GM21717 (cell line): ENCODE measurements at regions not wholly inside any gene's neighbourhood (a gene's known extent, or its start where the extent isn't known, plus 50 kb on each side); places are given as distances from the start of the nearest gene placed in this dataset.

ENCODE experiments used
- ATAC-seq: cut with Tn5 transposase; IDR thresholded peaks from one replicate; pipeline ENCODE4 v1.9.1; 2021; ENCODE audit warnings: mild to moderate bottlenecking, moderate library complexity; ENCODE audit not compliant: unreplicated experiment

- no peak for ATAC-seq
These were observed 127.5 kb downstream of the GLI2 start for GRCh38 chr2:120863146-120863545.

GRCh38 chr2:120863661-120864320, 128.1 kb downstream of the GLI2 start:
- no peak for ATAC-seq

GRCh38 chr2:120864981-120865380, 129.3 kb downstream of the GLI2 start:
- no peak for ATAC-seq

- no peak for ATAC-seq
These were observed 130.0 kb downstream of the GLI2 start for GRCh38 chr2:120865656-120866055.

GRCh38 chr2:120866071-120866470, 130.4 kb downstream of the GLI2 start:
- no peak for ATAC-seq

GRCh38 chr2:120866483-120867140, 130.9 kb downstream of the GLI2 start:
- no peak for ATAC-seq

- no peak for ATAC-seq
These were observed 131.9 kb downstream of the GLI2 start for GRCh38 chr2:120867290-120868241.

GRCh38 chr2:120868366-120868765, 132.7 kb downstream of the GLI2 start:
- ATAC-seq: no peak

- ATAC-seq: no peak
These were observed 133.5 kb downstream of the GLI2 start for GRCh38 chr2:120869036-120869729.

- ATAC-seq: no peak
These were observed 134.2 kb downstream of the GLI2 start for GRCh38 chr2:120869730-120870466.

- ATAC-seq: no peak
These were observed 134.8 kb downstream of the GLI2 start for GRCh38 chr2:120870467-120870788.

GRCh38 chr2:120871016-120871635, 135.5 kb downstream of the GLI2 start:
- ATAC-seq: no peak

- no peak for ATAC-seq
These were observed 136.4 kb downstream of the GLI2 start for GRCh38 chr2:120871881-120872620.

GRCh38 chr2:120873958-120874887, 138.6 kb downstream of the GLI2 start:
- ATAC-seq: no peak

GRCh38 chr2:120874888-120875275, 139.2 kb downstream of the GLI2 start:
- no peak for ATAC-seq

GRCh38 chr2:120875431-120875830, 139.8 kb downstream of the GLI2 start:
- ATAC-seq: no peak

GRCh38 chr2:120876526-120877280, 141.0 kb downstream of the GLI2 start:
- ATAC-seq: no peak

- no peak for ATAC-seq
These were observed 141.7 kb downstream of the GLI2 start for GRCh38 chr2:120877409-120877808.
